ENCODE measurements at regions not wholly inside any gene's neighbourhood (a gene's known extent, or its start where the extent isn't known, plus 50 kb on each side); places are given as distances from the start of the nearest gene placed in this dataset.

DNA sequence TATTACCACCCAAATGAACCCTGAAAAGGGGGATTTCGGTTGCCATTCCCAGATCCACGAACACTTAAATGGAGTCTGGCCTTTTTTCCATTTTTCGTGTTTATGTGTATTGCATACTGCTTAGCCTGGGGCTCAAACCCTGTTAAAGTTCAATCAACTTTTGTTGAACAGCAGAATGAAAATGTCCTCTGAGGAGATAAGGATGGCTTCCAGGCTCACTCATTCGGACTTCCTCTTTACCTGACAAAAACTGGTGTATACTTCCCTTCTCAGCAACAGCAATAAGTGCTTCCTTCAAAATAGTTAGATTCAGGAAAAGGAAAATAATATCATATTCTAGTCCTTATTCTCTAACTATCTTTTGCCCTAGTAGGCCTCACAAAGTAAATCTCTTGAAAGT, 61.1 kb upstream of the ARID5B start:
- Mint-ChIP-seq H3K4me1 (ENCODE audit: unreplicated experiment) (peaks cover 3% of the 10 kb centered on the region), H3K27me3 (ENCODE audit: unreplicated experiment) (peaks cover 2% of the 10 kb centered on the region), H3K4me3 (ENCODE audit: unreplicated experiment) (no peak overlapping the region), H3K36me3 (ENCODE audit: low read depth, unreplicated experiment) (no peaks in the 10 kb centered on the region), H3K9me3 (ENCODE audit: unreplicated experiment) (no peaks in the 10 kb centered on the region), H3K27ac (ENCODE audit: unreplicated experiment) (no peak overlapping the region)
- DNase-seq (ENCODE audit: low spot score), result no peak
- TF ChIP-seq, protein P1, sequence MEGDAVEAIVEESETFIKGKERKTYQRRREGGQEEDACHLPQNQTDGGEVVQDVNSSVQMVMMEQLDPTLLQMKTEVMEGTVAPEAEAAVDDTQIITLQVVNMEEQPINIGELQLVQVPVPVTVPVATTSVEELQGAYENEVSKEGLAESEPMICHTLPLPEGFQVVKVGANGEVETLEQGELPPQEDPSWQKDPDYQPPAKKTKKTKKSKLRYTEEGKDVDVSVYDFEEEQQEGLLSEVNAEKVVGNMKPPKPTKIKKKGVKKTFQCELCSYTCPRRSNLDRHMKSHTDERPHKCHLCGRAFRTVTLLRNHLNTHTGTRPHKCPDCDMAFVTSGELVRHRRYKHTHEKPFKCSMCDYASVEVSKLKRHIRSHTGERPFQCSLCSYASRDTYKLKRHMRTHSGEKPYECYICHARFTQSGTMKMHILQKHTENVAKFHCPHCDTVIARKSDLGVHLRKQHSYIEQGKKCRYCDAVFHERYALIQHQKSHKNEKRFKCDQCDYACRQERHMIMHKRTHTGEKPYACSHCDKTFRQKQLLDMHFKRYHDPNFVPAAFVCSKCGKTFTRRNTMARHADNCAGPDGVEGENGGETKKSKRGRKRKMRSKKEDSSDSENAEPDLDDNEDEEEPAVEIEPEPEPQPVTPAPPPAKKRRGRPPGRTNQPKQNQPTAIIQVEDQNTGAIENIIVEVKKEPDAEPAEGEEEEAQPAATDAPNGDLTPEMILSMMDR (IDR thresholded peaks at IDR 0.05; ENCODE audit: unreplicated experiment), result no peak

- DNase-seq (ENCODE audit: low spot score), result no peak
- H3K4me3 Mint-ChIP-seq (ENCODE audit: unreplicated experiment), result no peak overlapping the region
- H3K36me3 Mint-ChIP-seq (ENCODE audit: low read depth, unreplicated experiment), result no peaks in the 10 kb centered on the region
- TF ChIP-seq, protein P1 (IDR thresholded peaks at IDR 0.05; ENCODE audit: unreplicated experiment), result no peak
- no peaks in the 10 kb centered on the region for H3K9me3 Mint-ChIP-seq (ENCODE audit: unreplicated experiment)
- H3K4me1 Mint-ChIP-seq (ENCODE audit: unreplicated experiment), result peaks cover 7% of the 10 kb centered on the region
- no peak overlapping the region for H3K27ac Mint-ChIP-seq (ENCODE audit: unreplicated experiment)
- peaks cover 2% of the 10 kb centered on the region for H3K27me3 Mint-ChIP-seq (ENCODE audit: unreplicated experiment)
These were observed 60.1 kb upstream of the ARID5B start for GRCh38 chr10:61841338-61841875.

- no peaks in the 10 kb centered on the region for H3K9me3 Mint-ChIP-seq (ENCODE audit: unreplicated experiment)
- DNase-seq (ENCODE audit: low spot score), result no peak
These were observed 58.6 kb upstream of the ARID5B start for GRCh38 chr10:61842755-61843497.

GRCh38 chr10:61844116-61844822, 57.2 kb upstream of the ARID5B start:
- H3K4me3 Mint-ChIP-seq (ENCODE audit: unreplicated experiment), result no peak overlapping the region
- H3K9me3 Mint-ChIP-seq (ENCODE audit: unreplicated experiment), result no peaks in the 10 kb centered on the region
- H3K27me3 Mint-ChIP-seq (ENCODE audit: unreplicated experiment), result peaks cover 2% of the 10 kb centered on the region
- H3K36me3 Mint-ChIP-seq (ENCODE audit: low read depth, unreplicated experiment), result no peaks in the 10 kb centered on the region
- TF ChIP-seq, protein P1 (IDR thresholded peaks at IDR 0.05; ENCODE audit: unreplicated experiment), result no peak
- peaks cover 7% of the 10 kb centered on the region for H3K4me1 Mint-ChIP-seq (ENCODE audit: unreplicated experiment)
- no peak for DNase-seq (ENCODE audit: low spot score)
- H3K27ac Mint-ChIP-seq (ENCODE audit: unreplicated experiment), result no peak overlapping the region

More at GRCh38 chr10:61842755-61843497, 58.6 kb upstream of the ARID5B start:
- H3K36me3 Mint-ChIP-seq (ENCODE audit: low read depth, unreplicated experiment), result no peaks in the 10 kb centered on the region
- H3K4me1 Mint-ChIP-seq (ENCODE audit: unreplicated experiment), result peaks cover 7% of the 10 kb centered on the region
- TF ChIP-seq, protein P1 (IDR thresholded peaks at IDR 0.05; ENCODE audit: unreplicated experiment), result no peak
- H3K27me3 Mint-ChIP-seq (ENCODE audit: unreplicated experiment), result peaks cover 2% of the 10 kb centered on the region
- no peak overlapping the region for H3K4me3 Mint-ChIP-seq (ENCODE audit: unreplicated experiment)
- H3K27ac Mint-ChIP-seq (ENCODE audit: unreplicated experiment), result no peak overlapping the region
